GM19438 (cell line): ENCODE measurements at regions not wholly inside any gene's neighbourhood (a gene's known extent, or its start where the extent isn't known, plus 50 kb on each side); places are given as distances from the start of the nearest gene placed in this dataset.

ENCODE experiments used
- ATAC-seq: cut with Tn5 transposase; IDR thresholded peaks from one replicate; pipeline ENCODE4 v1.9.1; 2021; ENCODE audit warnings: low read depth; ENCODE audit not compliant: unreplicated experiment

DNA sequence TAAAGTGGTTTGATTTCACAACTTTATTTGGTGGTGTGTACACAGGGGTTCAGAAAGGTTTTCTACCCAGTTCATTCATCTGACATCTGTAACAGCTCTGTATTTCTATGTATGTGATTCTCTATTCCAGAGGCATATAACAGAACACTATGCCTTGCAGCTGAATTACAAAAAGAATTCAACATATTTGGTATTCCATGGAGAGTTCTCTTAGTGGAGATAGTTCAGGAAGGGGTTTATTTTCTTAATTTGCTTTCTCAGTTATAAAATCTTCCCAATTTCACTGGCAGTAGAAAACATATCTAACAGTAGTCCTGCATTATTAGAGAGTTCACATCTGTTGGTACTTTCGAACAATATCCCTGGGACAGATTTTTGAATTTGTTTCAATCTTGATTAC is 207.9 kb upstream of the LYPLAL1 start:
- no peak for ATAC-seq

DNA sequence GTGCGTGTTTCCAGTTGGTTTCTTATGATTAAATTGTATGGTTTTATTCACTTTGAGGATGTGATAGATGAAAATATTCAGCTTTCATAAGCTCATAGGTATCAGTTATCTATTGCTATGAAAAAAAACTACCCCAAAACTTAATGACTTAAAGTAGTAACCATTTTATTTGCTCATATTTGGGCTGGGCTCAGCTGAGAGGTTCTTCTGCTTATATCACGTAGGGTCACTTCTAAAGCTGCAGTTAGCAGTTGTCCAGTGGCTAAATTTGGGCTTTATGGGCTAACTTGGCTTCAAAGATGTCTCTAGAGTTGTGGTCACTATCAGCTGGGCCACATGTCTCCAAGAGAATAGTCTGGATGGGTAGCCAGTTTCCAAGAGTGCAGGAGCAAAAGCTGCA is 206.4 kb upstream of the LYPLAL1 start:
- ATAC-seq: no peak

- ATAC-seq: no peak
These were observed 205.8 kb upstream of the LYPLAL1 start for GRCh38 chr1:218967836-218968235.

DNA sequence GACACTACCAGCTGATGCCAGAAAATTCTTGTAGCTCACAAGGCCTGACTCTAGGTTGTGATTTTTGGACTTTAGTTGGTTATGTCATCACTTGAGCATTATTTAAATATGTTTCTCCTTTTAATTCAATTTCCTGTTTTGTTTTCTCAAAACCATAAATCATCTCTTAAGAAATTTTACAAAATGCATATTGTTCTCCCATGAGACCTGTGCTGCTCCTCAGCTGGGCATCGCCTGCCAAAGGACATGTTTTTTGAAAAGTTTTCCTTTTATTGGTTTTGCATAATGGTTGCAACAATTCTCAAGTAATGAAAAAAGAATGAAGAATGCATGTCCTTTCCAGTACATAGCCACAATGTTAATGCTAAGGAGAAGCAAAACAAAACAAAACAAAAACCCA is 204.7 kb upstream of the LYPLAL1 start:
- ATAC-seq: no peak

DNA sequence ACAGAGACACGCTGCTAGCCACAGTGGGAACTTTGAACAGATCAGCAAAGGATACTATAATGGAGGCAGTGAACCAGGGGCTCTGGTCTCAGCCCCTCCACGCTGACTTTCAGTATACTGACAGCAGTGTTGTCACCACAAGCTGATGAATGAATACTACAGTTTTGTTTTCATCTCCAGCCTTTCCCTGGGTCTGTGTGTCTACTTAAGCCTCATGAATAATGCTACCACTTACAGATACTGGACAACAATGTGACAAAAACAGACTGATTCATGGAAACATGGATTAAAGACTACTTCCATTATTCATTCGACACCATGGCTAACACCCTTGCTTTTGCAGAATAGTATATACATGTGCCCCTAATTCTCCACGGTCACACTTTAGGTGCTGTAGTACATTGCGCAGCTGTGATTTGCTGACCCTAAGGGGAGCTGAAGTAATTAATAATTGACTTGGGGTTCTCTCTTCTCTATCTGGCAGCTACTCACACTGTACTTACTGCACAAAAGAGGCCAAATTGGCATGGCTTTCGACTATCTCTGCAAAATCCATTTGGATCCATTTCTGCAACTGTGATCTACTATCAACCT is 203.2 kb upstream of the LYPLAL1 start:
- no peak for ATAC-seq

DNA sequence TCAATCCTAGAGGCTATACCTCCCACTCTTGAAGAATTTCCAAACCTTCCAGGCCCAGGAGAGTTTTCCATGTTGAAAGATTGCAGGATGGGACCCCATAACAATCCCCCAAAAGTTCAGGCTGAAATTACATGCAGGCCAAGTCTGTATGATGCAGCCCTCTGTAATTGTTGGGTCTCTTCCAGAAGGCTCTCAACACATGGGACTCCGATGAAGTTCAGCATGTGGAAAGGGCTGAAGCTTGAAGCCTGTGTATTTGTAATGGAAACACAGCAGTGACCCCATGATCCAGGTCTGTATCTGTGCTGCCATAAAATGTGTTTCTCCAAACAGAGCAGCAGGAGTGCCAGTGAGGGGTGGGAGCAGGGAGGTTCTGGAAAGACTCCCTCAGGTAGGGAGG is 202.5 kb upstream of the LYPLAL1 start:
- no peak for ATAC-seq

- no peak for ATAC-seq
These were observed 192.8 kb upstream of the LYPLAL1 start for GRCh38 chr1:218980881-218981280.

DNA sequence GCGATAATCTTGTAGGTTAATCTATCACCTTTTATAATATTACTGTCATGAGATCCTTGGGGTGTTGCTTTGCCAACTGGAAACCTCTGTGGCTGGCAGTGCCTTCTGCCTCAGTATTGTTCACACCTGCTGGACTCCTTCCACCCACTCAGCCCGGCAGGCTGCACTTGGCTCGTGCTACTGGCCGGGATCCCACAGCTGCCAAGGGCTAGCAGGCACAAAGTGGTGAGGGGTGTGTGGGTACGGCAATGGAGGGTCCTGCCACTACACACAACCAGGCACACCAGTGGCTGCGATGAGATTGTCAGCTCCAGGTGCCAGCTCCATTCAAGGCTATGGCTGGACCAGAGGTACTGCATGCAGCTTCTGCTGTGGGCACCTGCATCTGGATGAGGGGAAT is 191.2 kb upstream of the LYPLAL1 start:
- ATAC-seq: no peak

DNA sequence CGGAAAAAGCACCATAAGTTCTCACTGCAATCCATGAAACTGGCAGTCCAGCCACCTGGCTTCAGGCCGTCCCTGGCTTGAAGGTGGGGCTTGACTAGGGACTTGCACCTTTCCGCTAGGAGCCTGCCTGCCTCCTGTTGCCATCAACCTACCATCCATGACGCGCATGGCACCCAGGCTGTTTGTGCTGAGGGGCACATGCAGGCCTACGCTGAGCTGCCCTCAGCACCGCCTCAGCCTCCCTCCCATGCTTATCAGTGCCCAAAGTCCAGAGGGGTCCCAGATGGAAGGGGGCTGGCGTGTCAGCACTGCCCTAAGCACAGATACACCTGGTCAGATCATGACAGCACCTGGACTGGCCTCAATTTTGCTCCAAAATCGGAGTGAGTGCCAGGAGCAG is 190.2 kb upstream of the LYPLAL1 start:
- ATAC-seq: no peak

GRCh38 chr1:218983848-218984247 is 189.8 kb upstream of the LYPLAL1 start:
- ATAC-seq: no peak

- ATAC-seq: no peak
These were observed 188.2 kb upstream of the LYPLAL1 start for GRCh38 chr1:218985424-218985984.

DNA sequence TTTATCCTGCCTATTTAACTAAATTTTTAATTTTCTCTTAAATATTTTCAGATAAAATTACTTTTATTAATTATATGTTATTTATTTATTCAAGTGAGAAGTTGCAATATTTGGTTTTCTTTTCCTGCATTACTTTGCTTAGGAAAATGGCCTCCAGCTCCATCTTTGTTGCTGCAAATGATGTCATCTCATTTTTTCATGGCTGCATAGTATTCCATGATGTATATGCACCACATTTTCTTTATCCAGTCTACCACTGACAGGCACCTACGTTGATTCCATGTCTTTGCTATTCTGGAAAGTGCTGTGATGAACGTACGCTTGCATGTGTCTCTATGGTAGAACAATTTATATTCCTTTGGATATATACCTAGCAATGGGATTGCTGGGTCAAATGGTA is 186.9 kb upstream of the LYPLAL1 start:
- ATAC-seq: no peak

DNA sequence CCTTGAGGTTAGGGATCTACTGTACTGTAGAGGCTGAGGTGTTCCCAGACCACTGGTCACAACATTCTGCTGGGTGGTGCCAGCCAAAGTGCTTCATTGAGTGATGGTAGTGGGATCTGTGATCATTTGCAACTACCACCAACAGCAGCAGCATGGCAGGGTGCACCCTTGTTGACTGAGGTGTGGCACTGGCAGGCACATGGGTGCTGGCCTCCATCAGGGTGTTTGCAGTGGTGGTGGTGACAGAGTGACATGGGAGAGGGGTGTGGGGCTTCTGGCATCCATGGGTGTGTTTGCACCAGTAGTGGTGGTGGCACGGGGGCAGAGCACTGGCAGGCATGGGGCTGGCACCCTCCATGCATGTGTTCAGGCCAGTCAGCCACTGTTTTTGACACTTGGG is 183.7 kb upstream of the LYPLAL1 start:
- ATAC-seq: no peak

GRCh38 chr1:218991089-218991488 is 182.6 kb upstream of the LYPLAL1 start:
- ATAC-seq: no peak

DNA sequence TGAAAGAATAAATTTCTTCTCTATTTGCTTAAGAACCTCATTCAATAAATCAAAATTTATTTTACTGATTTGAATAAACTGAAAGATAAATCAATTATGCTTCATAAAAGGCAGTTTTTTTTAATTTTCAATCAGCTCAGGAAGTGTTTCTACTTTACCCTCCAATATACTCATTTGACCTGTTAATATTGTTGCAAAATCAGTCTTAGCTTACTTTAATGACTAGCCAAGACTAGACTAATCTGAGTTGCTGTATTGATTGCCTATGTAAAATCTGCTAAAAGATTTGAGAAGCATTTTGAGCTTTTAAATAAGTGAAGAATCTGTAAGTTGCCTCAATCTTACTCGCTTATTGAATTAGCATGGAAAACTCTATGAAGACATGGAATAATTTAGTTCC is 179.1 kb upstream of the LYPLAL1 start:
- ATAC-seq: no peak

DNA sequence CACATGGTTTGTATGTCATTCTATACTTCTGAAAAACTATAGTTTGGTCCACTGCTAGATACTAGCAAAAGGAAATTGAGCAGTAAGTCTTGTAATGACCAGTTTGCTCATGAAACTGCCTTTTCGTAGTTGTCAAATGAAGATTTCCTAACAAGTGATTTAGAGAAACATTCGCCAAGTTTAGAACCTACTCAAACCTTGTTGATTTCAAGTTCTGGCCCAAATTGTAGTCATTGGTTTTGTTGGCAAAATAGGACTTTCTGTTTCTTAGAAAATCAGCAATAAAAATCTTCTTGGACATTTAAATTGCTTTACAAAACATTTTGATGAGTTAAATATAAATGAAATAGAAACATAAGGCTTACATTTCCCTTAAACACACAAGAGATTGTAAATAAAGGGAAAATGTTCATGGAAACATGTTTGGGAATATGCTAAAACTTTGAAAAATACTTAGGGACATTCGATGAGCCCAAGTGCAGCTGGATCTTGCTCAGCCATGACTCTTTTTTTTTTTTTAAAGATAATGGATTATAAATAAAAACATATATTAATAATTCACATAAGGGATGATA is 178.5 kb upstream of the LYPLAL1 start:
- ATAC-seq: no peak

DNA sequence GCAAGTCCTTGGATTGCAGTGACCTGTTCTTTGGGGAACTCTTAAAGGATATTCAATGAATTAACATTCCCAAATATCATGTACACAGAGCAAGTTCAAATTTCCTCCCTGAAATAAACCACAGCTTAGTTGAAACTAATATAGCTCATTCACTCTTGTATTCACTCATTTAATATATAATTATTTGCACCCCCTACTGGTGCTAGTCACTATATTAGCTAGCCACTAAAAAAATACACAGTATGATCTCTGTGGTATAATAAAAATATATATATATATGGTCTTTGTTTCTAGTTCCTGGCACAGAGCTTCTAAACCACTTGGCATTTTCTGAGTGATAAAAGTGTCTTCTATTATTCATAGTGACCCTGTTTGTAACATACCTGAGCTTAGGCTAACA is 177.3 kb upstream of the LYPLAL1 start:
- ATAC-seq: no peak

DNA sequence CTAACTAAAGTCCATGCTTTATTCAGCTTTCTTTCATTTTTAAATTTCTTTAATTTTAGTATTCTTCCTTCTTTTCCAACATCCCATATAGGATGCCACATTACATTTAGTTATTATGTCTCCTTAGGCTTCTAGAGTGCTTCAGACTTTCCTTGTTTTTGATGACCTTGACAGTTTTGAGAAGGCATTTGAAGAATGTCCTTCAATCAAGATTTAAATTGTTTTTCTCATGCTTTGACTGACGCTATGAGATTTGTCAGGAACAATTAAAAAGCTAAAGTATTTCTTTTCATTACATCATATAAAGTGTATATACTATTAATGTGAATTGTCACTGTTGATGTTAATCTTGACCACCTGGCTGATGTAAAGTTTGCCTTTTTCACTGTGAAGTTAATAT is 173.7 kb upstream of the LYPLAL1 start:
- ATAC-seq: no peak

DNA sequence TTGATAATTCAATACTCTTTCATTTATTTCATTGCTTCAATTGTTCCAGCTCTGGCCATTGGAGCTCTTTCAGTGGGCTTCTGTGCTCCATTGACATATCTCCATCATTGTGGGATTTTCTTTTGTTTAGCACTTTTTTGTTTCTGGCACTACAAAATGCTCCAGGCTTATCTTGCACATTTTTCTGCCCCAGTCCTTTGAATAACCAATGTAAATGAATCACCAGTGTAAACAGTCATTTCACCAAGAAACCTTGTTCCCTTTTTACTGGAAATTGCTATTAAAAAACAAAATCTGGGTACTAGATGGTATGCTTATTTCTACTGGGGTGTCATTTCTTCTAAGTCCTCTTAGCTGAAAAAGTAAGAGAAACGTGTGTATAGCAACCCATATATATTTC is 173.0 kb upstream of the LYPLAL1 start:
- no peak for ATAC-seq

DNA sequence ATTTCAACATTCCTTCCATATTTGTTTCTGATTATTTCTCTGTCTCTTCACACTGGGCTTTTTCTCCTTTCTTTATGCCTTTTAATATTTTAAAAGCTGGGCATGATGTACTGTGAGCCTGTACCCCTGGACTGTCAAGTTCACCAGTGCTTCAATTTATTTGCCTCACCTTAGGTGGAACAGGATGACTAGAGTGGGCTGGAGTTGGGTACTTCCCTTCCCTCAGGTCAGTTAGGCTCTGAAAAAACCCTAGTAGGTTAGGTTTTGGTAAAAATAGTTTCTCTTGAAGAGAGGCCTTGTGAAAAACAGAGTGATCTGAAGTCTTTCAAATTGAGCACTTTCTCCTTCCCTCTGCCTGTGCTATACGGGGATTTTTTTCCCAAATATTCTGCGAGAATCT is 163.0 kb upstream of the LYPLAL1 start:
- ATAC-seq: no peak

- no peak for ATAC-seq
These were observed 153.3 kb upstream of the LYPLAL1 start for GRCh38 chr1:219020386-219020785.

DNA sequence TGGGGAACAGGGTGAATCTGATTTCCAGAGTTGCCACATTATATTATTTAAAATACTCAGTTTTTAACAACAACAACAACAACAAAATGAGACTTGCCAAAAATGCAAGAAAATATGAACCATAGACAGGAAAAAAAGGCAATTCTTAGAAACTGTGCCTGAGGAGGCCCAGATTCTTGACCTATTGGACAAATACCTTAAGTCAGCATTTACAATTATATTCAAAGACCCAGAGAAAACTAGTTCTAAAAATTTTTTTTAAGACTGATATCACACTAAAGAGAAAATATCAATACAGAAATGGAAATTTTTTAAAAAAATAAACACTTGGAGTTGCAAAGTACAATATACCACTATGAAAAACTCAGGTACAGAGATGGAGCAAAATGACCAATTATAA is 152.8 kb upstream of the LYPLAL1 start:
- ATAC-seq: no peak
